HepG2 (cell line): ENCODE measurements at regions not wholly inside any gene's neighbourhood (a gene's known extent, or its start where the extent isn't known, plus 50 kb on each side); places are given as distances from the start of the nearest gene placed in this dataset.

Source experiments
- ATAC-seq: fragments of 200-7000 bp; cut with Tn5 transposase; 3 replicates; pipeline ENCODE4 v1.9.1; 2020; ENCODE audit warnings: mild to moderate bottlenecking, moderate library complexity
- BruUV-seq: library from RNA; stranded (reverse); fragments of 400-500 nt; replicated peaks from 2 replicates; lab custom pipeline; 2021; lab: Mats Ljungman, UMichigan
- CTCF ChIA-PET: fragments of 300-600 bp; formaldehyde crosslinking; extraction: SDS; loops from one replicate; lab custom pipeline; 2021; ENCODE audit warnings: low total read pairs, inconsistent platforms, low intra/inter-chr PET ratio; lab: Yijun Ruan, JAX
- POLR2A ChIA-PET: fragments of 350-600 bp; sonication (Branson Sonifier 250); formaldehyde crosslinking; loops from one replicate; lab custom pipeline; 2020; ENCODE audit warnings: antibody characterized with exemption, inconsistent platforms; lab: Yijun Ruan, JAX
- DNase-seq: peaks from one replicate; pipeline ENCODE4 v3.0.0-alpha.2; 2015; ENCODE audit warnings: low spot score
- FAIRE-seq: peaks from 3 replicates; lab custom pipeline; 2011; peaks lifted over from hg19 to GRCh38; lab: Jason Lieb, UNC
- H2AFZ ChIP-seq: one replicate; pipeline ENCODE4 v1.6.1; 2011; ENCODE audit warnings: low read length, inconsistent platforms
- H3K27ac ChIP-seq: fragments of 300-600 bp; 3 replicates; pipeline ENCODE4 v1.8.0; 2011; ENCODE audit warnings: mixed run types, mild to moderate bottlenecking, mixed read lengths, low read length, inconsistent platforms; ENCODE audit not compliant: insufficient read depth; ENCODE audit errors: extremely low read length
- H3K27me3 ChIP-seq, 2 experiments: fragments of 200-600 bp in 1 of 2; 2 replicates in 1 of 2; 3 replicates in 1 of 2; pipeline versions ENCODE4 v1.6.0 to v1.8.0; 2011; ENCODE audit warnings: low read length in 2 of 2, mild to moderate bottlenecking in 2 of 2, moderate library complexity in 2 of 2, inconsistent platforms in 1 of 2; ENCODE audit not compliant: insufficient read depth in 2 of 2, control insufficient read depth in 1 of 2
- H3K36me3 ChIP-seq, 2 experiments: fragments of 200-600 bp in 1 of 2; replicated peaks in 1 of 2; 2 replicates in 1 of 2; 3 replicates in 1 of 2; pipeline versions ENCODE4 v1.5.1 to v1.8.0; 2011; ENCODE audit warnings: low read length in 2 of 2, inconsistent platforms in 1 of 2; ENCODE audit not compliant: insufficient read depth in 2 of 2, control insufficient read depth in 1 of 2
- H3K4me1 ChIP-seq: 2 replicates; pipeline ENCODE4 v1.5.1; 2012; ENCODE audit warnings: low read length, inconsistent platforms; ENCODE audit not compliant: insufficient read depth
- H3K4me2 ChIP-seq: 2 replicates; pipeline ENCODE4 v1.6.0; 2011; ENCODE audit warnings: low read depth, low read length, inconsistent platforms
- H3K4me3 ChIP-seq, 3 experiments: fragments of 200-600 bp in 1 of 3; sonication (generic), shearing (Covaris generic) in 1 of 3; replicated peaks in 1 of 3; 2 replicates each; pipeline ENCODE4 v1.5.1; 2011 to 2016; ENCODE audit warnings: low read length in 3 of 3, inconsistent platforms in 2 of 3, low read depth in 2 of 3, mild to moderate bottlenecking in 2 of 3, control low read depth in 1 of 3, mixed read lengths in 1 of 3; ENCODE audit not compliant: insufficient read depth in 1 of 3
- H3K79me2 ChIP-seq: one replicate; pipeline ENCODE4 v1.6.1; 2011; ENCODE audit warnings: low read length, inconsistent platforms; ENCODE audit not compliant: insufficient read depth
- H3K9ac ChIP-seq: 2 replicates; pipeline ENCODE4 v1.6.0; 2011; ENCODE audit warnings: mild to moderate bottlenecking, low read depth, low read length, inconsistent platforms; ENCODE audit not compliant: insufficient read depth
- H3K9me3 ChIP-seq: 2 replicates; pipeline ENCODE4 v1.5.1; 2012; ENCODE audit warnings: mild to moderate bottlenecking, low read length
- H4K20me1 ChIP-seq: 2 replicates; pipeline ENCODE4 v1.6.0; 2011; ENCODE audit warnings: inconsistent platforms, mild to moderate bottlenecking, low read length, moderate library complexity; ENCODE audit not compliant: insufficient read depth
- ELF1 ChIP-seq: sonication (generic); formaldehyde crosslinking; IDR thresholded peaks from 2 replicates; pipeline ENCODE4 v1.4.0; 2020; ENCODE audit warnings: missing genetic modification reagents
- FOXC1 ChIP-seq: sonication (generic); formaldehyde crosslinking; IDR thresholded peaks from 2 replicates; pipeline ENCODE4 v1.8.0; 2022; ENCODE audit warnings: mild to moderate bottlenecking, missing genetic modification reagents, borderline replicate concordance
- GATAD1 ChIP-seq: IDR thresholded peaks from 2 replicates; pipeline ENCODE4 v1.6.1; 2016; ENCODE audit warnings: missing genetic modification reagents, missing compliant biosample characterization
- HES4 ChIP-seq: sonication (generic); formaldehyde crosslinking; IDR thresholded peaks from 2 replicates; pipeline ENCODE4 v1.9.0; 2021; ENCODE audit warnings: mild to moderate bottlenecking, missing genetic modification reagents, borderline replicate concordance
- KDM4B ChIP-seq: sonication (generic); formaldehyde crosslinking; IDR thresholded peaks from 2 replicates; pipeline ENCODE4 v1.4.0; 2020; ENCODE audit warnings: missing genetic modification reagents
- KDM5A ChIP-seq: fragments of 200-600 bp; sonication (generic); IDR thresholded peaks from 2 replicates; pipeline ENCODE4 v1.7.0; 2018; ENCODE audit warnings: antibody characterized with exemption, mild to moderate bottlenecking, low read length, borderline replicate concordance
- RFX5 ChIP-seq: IDR thresholded peaks from 2 replicates; pipeline ENCODE4 v1.6.1; 2011; ENCODE audit warnings: low read depth, low read length, improper control_type of control experiment
- SUZ12 ChIP-seq: fragments of 150-350 bp; IDR thresholded peaks from 2 replicates; pipeline ENCODE4 v1.6.1; 2014; ENCODE audit warnings: low read depth, low read length
- ZNF12 ChIP-seq: sonication (generic); formaldehyde crosslinking; IDR thresholded peaks from 2 replicates; pipeline ENCODE4 v1.5.0; 2020; ENCODE audit warnings: missing genetic modification reagents
- ZNF33A ChIP-seq: sonication (generic); formaldehyde crosslinking; IDR thresholded peaks from 2 replicates; pipeline ENCODE4 v1.5.1; 2020; ENCODE audit warnings: missing genetic modification reagents, mild to moderate bottlenecking, moderate library complexity, borderline replicate concordance
- ZNF441 ChIP-seq: sonication (generic); formaldehyde crosslinking; IDR thresholded peaks from 2 replicates; pipeline ENCODE4 v1.7.0; 2021; ENCODE audit warnings: missing genetic modification reagents, borderline replicate concordance
- ZNF775 ChIP-seq: sonication (generic); formaldehyde crosslinking; IDR thresholded peaks from 2 replicates; pipeline ENCODE4 v1.4.0; 2020; ENCODE audit warnings: missing genetic modification reagents, mild to moderate bottlenecking, moderate library complexity, borderline replicate concordance
- WGBS: methylation state at CpG from one replicate; pipeline ENCODE4 v1.1.6; 2017; ENCODE audit warnings: low lambda C conversion rate; 5-methylcytosine and 5-hydroxymethylcytosine counted together
- in situ Hi-C: cut with HindIII; loops from 2 replicates; pipeline ENCODE4 v1.10.0; 2017; ENCODE audit warnings: low pct_unique_long_range_greater_than_20kb; ENCODE audit not compliant: extremely low pct_ligation_motif_present
- intact Hi-C: fragments of 100-400 bp; cut with micrococcal nuclease; formaldehyde crosslinking; loops from one replicate; pipeline ENCODE4 v1.10.0; 2022; ENCODE audit not compliant: unreplicated experiment
- TF ChIP-seq, protein P1 (sequence below): sonication (generic); formaldehyde crosslinking; IDR thresholded peaks from 2 replicates; pipeline ENCODE4 v1.5.1; 2020; ENCODE audit warnings: mild to moderate bottlenecking, missing genetic modification reagents, moderate library complexity
- TF ChIP-seq, protein P2 (sequence below): sonication (generic); formaldehyde crosslinking; IDR thresholded peaks from 2 replicates; pipeline ENCODE4 v1.8.1; 2022; ENCODE audit warnings: low read depth, mild to moderate bottlenecking, missing genetic modification reagents
- TF ChIP-seq, protein P3 (sequence below): sonication (generic); formaldehyde crosslinking; IDR thresholded peaks from 2 replicates; pipeline ENCODE4 v1.8.1; 2023; ENCODE audit warnings: mild to moderate bottlenecking, inconsistent platforms, moderate library complexity, missing genetic modification reagents, borderline replicate concordance
- TF ChIP-seq, protein P4 (sequence below): sonication (generic); formaldehyde crosslinking; IDR thresholded peaks from 2 replicates; pipeline ENCODE4 v1.4.0; 2020; ENCODE audit warnings: missing genetic modification reagents, borderline replicate concordance

DNA sequence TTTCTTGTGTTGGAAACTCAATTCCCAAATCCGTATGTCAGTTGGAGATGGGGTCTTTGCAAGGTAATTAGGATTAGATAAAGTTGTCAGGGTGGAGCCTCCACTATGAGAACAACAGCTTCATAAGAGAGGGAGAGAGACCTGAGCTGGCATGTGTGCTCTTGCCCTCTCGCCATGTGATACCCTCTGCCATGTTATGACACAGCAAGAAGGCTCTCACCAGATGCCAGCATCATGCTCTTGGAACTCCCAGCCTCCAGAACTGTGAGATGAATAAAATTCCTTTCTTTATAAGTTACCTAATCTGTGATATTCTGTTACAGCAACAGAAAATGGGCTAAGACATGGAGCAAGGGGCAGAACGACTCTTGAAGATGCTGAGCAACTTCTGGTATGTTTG lies 201.9 kb upstream of the BOD1L1 start:
- Histone ChIP-seq H3K36me3 (no peaks in the 10 kb centered on the region), H3K4me2 (no peak overlapping the region), H3K4me1 (no peaks in the 10 kb centered on the region), H3K27ac (no peak overlapping the region), H3K4me3 (no peak overlapping the region), H4K20me1 (no peaks in the 10 kb centered on the region), H2AFZ (no peak overlapping the region), H3K9ac (no peak overlapping the region), H3K9me3 (peaks cover 17% of the 10 kb centered on the region), H3K27me3 (no peaks in the 10 kb centered on the region), H3K79me2 (no peaks in the 10 kb centered on the region)
- BruUV-seq, result no TSS peak
- intact Hi-C loops, result no loop called here
- in situ Hi-C loops, result no loop called here
- ChIA-PET POLR2A (no interaction called here), CTCF (no interaction called here)
- WGBS, result 4% methylated on average over 3 of the region's 3 CpGs
- ATAC-seq, result no peak
- no peak for DNase-seq
- no peak for FAIRE-seq
- TF ChIP-seq, protein P1, sequence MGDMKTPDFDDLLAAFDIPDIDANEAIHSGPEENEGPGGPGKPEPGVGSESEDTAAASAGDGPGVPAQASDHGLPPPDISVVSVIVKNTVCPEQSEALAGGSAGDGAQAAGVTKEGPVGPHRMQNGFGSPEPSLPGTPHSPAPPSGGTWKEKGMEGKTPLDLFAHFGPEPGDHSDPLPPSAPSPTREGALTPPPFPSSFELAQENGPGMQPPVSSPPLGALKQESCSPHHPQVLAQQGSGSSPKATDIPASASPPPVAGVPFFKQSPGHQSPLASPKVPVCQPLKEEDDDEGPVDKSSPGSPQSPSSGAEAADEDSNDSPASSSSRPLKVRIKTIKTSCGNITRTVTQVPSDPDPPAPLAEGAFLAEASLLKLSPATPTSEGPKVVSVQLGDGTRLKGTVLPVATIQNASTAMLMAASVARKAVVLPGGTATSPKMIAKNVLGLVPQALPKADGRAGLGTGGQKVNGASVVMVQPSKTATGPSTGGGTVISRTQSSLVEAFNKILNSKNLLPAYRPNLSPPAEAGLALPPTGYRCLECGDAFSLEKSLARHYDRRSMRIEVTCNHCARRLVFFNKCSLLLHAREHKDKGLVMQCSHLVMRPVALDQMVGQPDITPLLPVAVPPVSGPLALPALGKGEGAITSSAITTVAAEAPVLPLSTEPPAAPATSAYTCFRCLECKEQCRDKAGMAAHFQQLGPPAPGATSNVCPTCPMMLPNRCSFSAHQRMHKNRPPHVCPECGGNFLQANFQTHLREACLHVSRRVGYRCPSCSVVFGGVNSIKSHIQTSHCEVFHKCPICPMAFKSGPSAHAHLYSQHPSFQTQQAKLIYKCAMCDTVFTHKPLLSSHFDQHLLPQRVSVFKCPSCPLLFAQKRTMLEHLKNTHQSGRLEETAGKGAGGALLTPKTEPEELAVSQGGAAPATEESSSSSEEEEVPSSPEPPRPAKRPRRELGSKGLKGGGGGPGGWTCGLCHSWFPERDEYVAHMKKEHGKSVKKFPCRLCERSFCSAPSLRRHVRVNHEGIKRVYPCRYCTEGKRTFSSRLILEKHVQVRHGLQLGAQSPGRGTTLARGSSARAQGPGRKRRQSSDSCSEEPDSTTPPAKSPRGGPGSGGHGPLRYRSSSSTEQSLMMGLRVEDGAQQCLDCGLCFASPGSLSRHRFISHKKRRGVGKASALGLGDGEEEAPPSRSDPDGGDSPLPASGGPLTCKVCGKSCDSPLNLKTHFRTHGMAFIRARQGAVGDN (CRISPR knock-in tag), result no peak
- TF ChIP-seq ZNF12 (CRISPR knock-in tag) (no peak), GATAD1 (CRISPR knock-in tag) (no peak), SUZ12 (no peak), FOXC1 (CRISPR knock-in tag) (no peak), KDM5A (no peak), HES4 (no peak), RFX5 (no peak), ZNF441 (CRISPR knock-in tag) (no peak), ZNF33A (CRISPR knock-in tag) (no peak), ZNF775 (CRISPR knock-in tag) (no peak), ELF1 (CRISPR knock-in tag) (no peak), KDM4B (CRISPR knock-in tag) (no peak)
- TF ChIP-seq, protein P2, sequence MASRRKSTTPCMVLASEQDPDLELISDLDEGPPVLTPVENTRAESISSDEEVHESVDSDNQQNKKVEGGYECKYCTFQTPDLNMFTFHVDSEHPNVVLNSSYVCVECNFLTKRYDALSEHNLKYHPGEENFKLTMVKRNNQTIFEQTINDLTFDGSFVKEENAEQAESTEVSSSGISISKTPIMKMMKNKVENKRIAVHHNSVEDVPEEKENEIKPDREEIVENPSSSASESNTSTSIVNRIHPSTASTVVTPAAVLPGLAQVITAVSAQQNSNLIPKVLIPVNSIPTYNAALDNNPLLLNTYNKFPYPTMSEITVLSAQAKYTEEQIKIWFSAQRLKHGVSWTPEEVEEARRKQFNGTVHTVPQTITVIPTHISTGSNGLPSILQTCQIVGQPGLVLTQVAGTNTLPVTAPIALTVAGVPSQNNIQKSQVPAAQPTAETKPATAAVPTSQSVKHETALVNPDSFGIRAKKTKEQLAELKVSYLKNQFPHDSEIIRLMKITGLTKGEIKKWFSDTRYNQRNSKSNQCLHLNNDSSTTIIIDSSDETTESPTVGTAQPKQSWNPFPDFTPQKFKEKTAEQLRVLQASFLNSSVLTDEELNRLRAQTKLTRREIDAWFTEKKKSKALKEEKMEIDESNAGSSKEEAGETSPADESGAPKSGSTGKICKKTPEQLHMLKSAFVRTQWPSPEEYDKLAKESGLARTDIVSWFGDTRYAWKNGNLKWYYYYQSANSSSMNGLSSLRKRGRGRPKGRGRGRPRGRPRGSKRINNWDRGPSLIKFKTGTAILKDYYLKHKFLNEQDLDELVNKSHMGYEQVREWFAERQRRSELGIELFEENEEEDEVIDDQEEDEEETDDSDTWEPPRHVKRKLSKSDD (CRISPR knock-in tag), result no peak
- TF ChIP-seq, protein P3, sequence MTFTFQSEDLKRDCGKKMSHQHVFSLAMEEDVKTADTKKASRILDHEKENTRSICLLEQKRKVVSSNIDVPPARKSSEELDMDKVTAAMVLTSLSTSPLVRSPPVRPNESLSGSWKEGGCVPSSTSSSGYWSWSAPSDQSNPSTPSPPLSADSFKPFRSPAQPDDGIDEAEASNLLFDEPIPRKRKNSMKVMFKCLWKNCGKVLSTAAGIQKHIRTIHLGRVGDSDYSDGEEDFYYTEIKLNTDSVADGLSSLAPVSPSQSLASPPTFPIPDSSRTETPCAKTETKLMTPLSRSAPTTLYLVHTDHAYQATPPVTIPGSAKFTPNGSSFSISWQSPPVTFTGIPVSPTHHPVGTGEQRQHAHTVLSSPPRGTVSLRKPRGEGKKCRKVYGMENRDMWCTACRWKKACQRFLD (CRISPR knock-in tag), result no peak
- TF ChIP-seq, protein P4, sequence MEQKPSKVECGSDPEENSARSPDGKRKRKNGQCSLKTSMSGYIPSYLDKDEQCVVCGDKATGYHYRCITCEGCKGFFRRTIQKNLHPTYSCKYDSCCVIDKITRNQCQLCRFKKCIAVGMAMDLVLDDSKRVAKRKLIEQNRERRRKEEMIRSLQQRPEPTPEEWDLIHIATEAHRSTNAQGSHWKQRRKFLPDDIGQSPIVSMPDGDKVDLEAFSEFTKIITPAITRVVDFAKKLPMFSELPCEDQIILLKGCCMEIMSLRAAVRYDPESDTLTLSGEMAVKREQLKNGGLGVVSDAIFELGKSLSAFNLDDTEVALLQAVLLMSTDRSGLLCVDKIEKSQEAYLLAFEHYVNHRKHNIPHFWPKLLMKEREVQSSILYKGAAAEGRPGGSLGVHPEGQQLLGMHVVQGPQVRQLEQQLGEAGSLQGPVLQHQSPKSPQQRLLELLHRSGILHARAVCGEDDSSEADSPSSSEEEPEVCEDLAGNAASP (CRISPR knock-in tag), result no peak
